DMS153 treated with DMSO at 0.1 percent for 48 hours (cell line): ENCODE measurements at regions not wholly inside any gene's neighbourhood (a gene's known extent, or its start where the extent isn't known, plus 50 kb on each side); places are given as distances from the start of the nearest gene placed in this dataset.

Experiments used
- DNase-seq: peaks from one replicate; lab custom pipeline; 2025; ENCODE audit not compliant: unreplicated experiment; lab: John Stamatoyannopoulos, UW

DNA sequence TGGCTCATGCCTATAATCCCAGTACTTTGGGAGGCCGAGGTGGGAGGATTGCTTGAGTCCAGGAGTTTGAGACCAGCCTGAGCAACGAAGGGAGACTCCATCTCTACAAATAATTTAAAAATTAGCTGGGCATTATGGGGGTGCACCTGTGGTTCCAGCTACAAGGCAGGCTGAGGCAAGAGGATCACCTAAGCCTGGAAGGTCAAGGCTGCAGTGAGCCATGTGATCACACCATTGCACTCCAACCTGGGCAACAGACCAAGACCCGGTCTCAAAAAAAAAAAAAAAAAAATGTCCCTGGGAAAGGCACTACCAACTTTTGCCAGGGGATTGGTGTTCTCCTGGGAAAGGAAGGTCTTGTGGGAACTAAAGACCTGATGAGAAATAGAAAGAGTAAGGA lies 134.2 kb upstream of the AUTS2 start:
- no peak for DNase-seq

DNA sequence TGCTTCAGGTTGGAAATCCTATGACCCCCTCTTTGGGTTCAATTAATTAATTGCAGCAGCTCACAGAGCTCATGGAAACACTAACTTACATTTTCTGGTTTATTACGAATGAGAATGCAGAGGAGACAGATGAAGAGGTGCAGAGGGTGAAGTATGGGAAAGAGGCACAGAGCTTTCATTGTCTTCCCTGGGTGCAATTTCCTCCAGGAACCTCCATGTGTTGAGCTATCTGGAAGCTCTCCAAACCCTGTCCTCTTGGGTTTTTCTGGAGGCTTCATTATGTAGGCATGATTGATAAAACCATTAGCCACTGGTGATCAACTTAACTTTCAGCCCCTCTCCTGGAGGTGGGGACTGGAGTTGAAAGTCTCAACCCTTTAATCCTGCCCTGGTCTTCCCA lies 133.0 kb upstream of the AUTS2 start:
- no peak for DNase-seq

DNA sequence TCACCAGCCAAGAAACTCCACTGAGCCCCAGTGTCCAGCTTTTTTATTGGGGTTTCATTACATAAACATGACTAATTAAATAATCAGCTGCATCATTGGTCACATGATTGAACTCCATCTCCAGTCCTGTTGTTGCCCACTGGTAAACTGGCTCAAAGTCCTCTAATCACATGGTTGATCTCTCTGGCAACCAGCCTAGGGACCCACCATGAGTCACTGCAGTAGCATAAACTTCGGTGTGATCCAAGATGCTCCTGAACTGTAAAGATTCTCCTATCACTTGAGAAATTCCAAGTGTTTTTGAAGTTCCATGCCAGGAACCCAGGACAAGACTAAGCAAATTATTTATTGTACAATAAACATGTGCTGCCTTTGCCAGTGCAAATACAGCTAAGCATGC lies 130.4 kb upstream of the AUTS2 start:
- no peak for DNase-seq

DNA sequence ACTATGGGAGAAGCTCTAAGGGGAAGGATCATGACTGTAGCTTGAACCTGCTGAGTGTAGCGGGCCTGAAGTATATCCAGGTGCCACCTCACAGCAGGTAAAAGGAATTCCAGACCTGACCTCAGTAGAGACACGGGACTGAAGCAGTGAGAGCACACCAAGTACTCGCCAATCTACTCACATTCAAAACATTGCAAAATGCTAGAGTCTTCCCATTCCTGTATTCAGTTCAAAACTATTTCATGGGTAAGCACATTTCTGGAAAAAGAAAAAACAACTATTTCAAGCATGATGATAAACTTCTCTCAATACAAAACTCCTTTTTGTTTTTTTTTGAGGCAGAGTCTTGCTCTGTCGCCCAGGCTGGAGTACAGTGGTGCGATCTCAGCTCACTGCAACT lies 121.9 kb upstream of the AUTS2 start:
- no peak for DNase-seq

DNA sequence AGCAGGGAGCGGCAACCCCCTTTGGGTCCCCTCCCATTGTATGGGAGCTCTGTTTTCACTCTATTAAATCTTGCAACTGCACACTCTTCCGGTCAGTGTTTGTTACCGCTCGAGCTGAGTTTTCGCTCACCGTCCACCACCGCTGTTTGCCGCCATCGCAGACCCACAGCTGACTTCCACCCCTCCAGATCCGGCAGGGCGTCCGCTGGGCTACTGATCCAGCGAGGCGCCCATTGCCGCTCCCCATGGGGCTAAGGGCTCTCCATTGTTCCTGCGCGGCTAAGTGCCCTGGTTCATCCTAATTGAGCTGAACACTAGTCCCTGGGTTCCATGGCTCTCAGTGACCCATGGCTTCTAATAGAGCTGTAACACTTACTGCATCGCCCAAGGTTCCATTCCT lies 115.6 kb upstream of the AUTS2 start:
- DNase-seq = no peak

DNA sequence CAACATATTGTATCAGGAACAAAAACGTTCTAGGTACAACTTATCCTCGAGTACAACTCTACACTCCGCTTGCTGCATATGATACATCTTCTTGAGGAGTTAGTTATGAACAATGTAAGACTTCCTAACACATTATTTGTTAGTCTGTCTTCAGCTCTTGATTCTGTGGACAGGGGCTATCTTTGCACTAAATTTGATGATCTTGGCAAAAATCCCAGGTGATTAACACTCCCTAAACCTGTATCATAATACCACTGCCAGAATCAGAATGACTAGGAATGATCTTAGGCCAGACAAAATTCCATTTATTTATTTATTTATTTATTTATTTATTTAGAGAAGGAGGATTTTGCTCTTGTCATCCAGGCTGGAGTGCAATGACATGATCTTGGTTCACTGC lies 108.7 kb upstream of the AUTS2 start:
- DNase-seq = no peak

DNA sequence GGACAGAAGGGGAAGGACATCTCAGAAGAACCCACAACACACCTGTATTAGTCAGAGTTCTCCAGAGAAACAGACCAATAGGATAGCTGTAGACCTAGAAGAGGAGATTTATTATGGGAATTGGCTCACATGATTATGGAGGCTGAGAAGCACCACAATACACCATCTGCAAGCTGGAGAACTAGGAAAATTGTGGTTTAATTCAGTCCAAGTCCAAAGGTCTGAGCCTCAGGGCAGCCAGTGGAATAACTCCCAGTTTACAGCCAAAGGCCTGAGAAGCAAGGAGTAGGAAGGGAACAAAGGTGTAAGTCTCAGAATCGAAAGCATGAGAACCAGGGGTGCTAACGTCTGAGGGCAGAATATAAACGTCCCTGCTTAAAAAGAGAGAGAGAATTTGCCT lies 99.6 kb upstream of the AUTS2 start:
- no peak for DNase-seq

DNA sequence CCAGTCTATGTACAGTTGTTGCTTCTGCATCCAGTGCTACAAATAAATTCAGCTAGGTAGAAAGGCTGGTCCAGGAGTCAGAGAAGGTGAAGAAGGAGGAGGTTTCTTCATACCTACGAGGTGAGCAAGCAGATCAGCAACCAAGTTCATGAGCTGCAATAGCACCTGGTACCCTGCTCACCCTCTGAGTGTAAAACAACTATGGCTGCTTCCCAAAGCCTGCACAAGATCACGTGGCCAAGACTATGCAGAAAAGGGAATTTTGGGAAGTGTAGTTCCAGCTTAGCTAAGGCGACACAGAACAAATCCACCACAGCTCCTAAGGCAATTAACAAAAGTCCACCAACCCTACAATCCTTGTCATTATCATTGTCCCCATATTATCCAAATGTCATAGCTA lies 95.9 kb upstream of the AUTS2 start:
- no peak for DNase-seq

DNA sequence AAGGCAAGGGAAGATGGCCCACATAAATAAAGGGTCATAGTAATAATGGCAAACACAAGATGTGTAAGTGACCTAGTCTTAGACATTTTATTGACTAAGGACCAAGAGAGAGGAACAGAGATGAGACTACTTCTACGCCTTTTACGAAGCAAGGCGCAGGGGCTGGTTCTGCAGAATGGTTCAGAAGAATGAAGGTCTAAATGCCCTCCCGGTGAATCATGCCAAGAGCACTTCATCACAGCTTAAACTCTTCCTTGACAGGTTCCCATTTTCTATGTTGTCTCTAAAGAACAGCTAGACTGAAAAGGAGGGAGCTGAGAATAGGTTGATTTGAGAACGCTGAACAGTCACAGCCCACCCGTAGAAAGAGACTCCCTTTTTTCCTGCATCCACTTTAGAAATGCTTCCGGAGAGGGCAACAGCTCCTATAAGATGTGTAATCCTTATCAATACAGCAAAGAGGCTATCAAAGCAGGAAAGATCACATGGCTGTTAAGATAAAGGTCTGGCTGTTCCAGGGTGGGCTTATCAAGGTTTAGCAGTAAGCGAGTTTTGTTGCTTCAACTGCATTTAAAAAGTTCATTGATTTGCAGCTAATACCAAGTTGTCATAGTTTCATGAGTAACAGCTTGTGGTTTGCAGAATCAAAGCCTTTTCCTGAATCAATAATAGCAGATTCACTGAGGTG lies 93.4 kb upstream of the AUTS2 start:
- DNase-seq = no peak

DNA sequence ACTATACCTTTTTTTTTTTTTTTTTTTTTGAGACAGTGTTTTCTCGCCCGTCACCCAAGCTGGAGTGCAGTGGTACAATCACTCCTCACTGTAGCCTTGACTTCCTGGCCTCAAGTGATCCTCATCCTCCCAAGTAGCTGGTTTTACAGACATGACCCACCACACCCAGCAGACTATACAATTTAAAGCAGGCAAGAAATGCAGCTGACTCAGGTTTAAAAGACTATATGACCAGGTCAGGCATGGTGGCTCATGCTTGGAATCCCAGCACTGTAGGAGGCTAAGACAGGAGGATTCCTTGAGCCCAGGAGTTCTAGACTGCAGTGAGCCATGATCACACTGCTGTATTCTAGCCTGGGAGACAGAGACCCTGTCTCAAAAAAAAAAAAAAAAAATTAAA lies 89.5 kb upstream of the AUTS2 start:
- DNase-seq = no peak

DNA sequence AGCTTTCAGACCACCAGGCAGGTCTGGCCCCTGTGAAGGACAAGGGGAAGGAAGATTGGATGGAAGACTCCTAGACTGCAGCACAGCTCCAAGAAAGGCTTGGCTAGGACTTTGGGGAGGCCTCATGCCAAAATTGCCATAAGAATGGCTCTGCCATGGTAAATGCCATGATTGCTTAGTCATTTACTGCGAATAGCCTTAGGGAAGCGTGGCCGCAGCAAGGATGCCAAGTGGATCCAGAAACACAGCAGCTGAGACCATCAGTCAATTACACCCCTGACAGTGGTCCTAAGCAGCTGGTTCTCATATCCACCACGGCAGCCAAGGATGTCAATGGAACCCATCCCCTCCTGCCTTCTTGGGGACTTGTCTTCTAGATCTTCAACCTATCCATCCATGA lies 88.2 kb upstream of the AUTS2 start:
- no peak for DNase-seq

DNA sequence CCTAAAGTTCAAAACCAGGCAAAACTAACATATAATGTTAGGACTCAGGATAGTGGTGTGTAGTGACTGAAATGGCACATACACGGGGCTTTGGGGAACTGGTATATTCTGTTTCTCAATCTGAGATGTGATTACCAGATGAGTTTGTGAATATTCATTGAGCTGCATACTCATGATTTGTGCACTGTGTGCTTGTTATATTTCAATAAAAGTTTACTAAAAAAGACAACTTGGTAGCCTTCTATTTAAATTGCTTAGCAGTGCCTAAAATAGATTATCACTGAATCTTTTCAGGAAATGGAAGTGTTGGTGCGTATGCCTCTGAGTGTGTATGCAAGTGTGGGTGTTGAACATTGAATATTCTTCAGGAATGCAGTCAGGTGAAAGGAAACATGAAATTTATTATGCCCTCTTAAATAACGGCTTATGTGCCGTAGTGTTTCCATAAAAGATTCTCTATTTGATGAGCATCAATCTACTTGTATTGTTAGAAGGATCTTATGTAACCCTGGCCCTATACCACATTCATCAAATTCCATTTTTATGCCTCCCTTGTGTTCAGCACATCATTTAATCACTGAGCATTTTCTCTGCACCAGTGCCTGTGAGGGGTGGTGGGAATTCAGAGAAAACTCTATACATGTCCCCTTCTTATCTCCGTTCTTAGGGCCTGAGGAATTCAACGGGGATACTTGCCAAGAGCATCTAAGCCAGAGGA lies 82.6 kb upstream of the AUTS2 start:
- no peak for DNase-seq

DNA sequence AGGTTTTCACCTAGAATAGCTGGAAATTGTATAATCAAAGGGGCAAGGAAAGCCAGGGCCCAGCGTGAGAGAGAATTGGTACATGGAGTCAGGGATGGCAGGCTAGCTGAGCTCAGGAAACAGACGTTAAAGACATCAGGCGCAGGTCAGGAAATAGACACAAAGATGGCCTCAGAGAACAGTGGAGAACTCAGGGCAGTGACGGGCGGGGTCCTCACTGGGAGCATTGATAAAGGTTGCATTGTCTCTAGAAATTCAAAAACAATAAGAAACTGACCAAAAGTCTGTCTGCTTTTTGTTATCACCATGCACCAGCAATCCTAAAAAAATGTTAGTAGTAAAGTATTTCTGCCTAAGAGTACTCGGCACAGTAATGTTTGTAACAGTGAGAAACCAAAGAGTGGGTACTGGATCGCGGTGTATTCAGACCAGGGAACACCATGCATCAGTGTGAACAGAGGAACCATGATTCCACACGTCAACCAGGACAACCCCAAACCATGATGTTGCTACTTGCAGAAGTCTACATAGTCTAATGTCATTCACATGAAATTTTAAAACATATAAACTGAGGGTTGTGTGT lies 81.9 kb upstream of the AUTS2 start:
- DNase-seq = no peak

DNA sequence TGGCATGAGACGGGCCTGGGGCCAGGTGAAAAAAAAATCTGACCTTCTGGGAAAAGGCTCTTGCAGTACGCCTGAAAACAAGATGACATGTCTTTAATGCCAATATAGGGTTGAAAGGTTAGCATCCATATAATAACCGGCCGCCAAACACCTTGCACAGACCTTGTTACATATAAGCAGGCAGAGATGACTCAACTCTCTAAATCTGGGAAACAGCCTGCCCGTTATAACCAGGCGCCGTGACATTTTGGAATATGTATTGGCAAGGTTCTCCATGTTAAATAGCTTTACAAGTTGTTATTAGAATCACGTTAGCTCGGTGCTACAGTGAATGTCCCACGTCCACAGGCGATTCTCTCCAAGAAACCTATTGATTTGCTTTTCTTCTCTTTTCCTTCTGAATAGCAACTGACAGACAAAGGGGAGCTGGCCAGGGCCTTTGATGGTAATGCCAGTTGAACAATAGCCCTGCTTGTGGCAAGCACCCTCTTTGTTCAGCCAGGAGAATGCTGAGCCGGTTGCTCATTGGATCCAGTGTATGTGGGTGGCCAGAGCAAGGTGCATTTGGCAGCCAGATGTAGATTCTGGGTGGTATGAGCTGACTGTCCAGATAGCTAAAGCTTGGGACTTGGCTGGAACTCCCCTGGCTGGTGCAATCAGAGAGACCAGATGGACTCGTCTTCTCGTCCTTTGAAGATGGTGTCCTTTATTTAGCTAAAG lies 80.1 kb upstream of the AUTS2 start:
- DNase-seq = no peak

DNA sequence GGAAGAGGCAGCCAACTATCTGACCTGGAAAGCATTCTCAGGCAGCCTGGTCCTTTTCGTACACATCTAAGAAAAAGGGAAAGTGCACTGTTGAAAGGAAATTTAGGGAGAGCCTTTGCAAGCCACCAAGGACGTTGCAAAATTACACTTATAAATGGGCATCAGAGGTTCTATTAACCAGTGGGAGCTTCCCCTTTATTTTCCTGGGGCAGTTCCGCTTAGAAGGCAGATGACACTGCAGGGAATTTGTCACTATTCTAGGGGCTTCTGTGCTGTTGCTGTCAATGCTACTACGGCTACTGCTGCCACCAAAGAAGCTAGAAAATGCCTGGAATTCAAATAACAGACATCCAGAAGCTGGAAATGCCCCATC lies 79.6 kb upstream of the AUTS2 start:
- DNase-seq = no peak

DNA sequence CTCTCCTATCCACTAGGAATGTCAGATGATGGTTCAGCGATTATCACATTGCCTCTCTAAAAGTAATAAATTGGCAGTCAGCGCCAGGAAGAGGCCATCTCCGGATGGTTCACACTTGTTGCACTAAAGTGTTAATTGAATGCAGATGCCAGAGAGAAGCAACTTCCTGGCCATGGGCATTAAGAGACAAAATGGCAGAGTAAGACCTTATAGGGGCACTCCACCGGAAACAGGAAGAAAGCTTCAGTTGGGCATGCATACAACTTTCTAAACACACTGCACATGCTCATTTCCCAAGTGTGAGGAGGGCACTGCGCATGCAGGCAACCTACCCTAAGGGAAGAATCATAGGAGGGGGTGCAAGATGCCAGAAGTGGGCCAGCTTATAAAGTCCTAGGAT lies 71.7 kb upstream of the AUTS2 start:
- no peak for DNase-seq

DNA sequence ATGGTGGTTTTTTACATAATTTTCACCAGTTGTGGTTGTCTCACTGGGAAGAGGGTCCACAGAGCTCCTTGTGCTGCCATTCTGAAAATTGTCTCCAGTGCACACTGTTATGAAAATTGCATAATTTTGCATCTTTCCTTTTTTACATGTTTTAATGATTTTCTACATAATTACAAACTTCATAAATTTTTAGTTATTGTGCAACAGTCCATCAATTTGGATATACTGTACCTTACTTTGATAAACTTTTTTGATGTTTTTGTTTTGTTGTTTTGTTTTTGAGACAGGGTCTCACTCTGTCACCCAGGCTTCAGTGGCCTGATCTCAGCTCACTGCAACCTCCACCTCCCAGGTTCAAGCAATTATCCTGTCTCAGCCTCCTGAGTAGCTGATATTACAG lies 70.6 kb upstream of the AUTS2 start:
- DNase-seq = no peak

DNA sequence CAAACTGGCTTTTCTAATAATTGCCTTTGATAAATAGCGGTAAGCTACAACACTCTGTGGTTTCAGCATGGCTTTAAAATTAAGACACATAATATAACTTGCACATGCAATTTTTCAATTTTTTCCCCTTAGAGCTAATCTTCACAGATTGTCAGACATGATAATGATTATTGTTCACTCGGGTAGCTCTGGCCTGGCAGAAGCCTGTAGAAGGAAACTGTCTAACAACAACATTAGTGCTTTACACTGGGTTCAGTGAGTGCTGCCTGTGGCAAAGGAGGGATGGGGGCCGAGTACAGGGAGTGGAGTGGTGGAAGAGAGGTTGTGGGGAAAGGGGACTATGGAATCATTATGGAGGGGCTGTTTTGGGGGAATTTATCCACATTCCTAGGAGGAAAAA lies 67.2 kb upstream of the AUTS2 start:
- DNase-seq = no peak

DNA sequence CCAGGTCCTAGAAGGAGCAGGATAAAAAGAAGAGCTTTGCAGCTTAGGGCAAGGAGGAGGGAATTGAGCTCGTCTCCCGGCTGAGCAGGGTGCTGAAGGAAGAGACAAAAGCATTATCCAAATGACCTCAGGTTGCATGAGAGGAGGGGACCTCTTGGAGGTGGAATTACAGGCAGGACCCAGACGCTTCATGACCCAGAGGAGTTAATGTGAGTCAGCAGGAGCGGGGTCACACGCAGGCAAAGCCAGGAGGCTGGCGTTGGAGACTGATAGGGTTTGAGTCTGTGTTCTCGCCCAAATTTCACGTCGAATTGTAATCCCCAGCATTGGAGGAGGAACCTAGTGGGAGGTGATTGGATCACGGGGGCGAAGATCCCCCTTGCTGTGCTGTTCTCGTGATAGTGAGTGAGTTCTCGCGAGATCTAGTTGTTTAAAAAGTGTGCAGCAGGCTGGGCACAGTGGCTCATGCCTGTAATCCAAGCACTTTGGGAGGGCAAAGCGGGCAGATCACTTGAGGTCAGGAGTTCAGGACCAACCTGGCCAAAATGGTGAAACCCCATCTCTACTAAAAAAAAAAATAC lies 63.7 kb upstream of the AUTS2 start:
- DNase-seq = no peak

DNA sequence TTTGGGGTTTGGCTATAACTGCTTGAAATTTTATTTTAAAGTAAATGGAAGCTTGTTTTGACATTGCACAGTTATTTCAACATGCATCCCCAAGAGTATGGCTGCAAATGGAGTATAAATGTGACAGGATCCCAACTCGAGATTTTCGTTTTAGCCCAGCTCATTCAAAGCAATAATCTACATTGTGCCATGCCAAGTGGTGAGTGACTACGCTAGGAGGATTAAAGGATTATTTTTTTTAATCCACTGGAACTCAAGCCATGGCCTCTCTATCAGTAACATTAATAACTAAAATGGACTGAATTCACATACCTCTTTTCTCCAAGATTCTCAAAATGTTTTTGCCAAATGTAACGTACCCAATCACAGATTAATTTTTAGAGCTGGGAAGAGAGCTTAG lies 60.6 kb upstream of the AUTS2 start:
- DNase-seq = no peak

DNA sequence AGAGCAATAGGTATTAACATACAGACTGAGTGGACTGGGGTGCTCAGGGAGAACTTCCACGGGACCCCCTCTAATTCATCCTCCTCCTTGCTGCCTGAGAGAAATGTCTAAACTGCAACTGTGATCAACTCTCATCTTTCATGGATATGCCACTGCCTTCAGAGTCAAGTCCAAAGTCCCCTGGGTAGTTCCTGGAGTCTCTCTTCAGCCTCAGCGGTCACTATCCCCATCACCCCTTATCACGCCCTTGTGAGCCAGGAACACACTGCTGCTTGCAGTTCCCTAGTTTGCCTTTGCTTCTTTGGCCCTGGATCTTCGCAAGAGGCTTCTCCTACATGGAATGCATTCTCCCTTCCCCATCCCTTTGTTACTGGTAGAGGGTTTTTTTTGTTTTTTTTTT lies 58.7 kb upstream of the AUTS2 start:
- DNase-seq = no peak

DNA sequence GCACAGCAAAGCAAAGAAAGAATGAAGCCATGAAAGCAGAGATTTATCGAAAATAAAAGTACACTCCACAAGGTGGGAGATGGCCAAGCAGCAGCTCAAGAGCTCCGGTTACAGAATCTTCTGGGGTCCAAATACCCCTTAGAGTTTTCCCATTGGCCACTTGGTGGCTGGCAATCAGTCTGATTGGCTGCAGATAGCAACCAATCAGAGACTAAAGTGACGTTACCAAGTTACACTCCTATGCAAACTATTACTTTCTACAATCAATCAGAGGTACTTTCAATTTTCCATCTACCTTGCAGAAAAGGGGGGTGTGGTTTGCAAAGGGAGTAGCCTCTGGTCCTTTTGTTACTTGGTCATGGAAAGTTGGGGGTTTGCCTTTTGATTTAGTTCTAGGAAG lies 58.0 kb upstream of the AUTS2 start:
- DNase-seq = no peak
